Chondrocyte (in vitro differentiated cells): ENCODE measurements at regions not wholly inside any gene's neighbourhood (a gene's known extent, or its start where the extent isn't known, plus 50 kb on each side); places are given as distances from the start of the nearest gene placed in this dataset.

Source experiments
- DNase-seq: peaks from one replicate; pipeline ENCODE4 v3.0.0; 2021; ENCODE audit warnings: mixed read lengths, low spot score
- H3K27ac Mint-ChIP-seq: one replicate; pipeline ENCODE4 v1.8.0; 2021; ENCODE audit warnings: mild to moderate bottlenecking, moderate library complexity, mixed read lengths; ENCODE audit not compliant: unreplicated experiment
- H3K27me3 Mint-ChIP-seq: 2 replicates; pipeline ENCODE4 v1.8.0; 2021; ENCODE audit warnings: low read depth, mixed read lengths
- H3K36me3 Mint-ChIP-seq: 2 replicates; pipeline ENCODE4 v1.8.0; 2021; ENCODE audit warnings: low read depth, mixed read lengths
- H3K4me1 Mint-ChIP-seq: 2 replicates; pipeline ENCODE4 v1.8.0; 2021; ENCODE audit warnings: low read depth, mild to moderate bottlenecking, mixed read lengths
- H3K4me3 Mint-ChIP-seq: one replicate; pipeline ENCODE4 v1.8.0; 2021; ENCODE audit warnings: mild to moderate bottlenecking, moderate library complexity, mixed read lengths; ENCODE audit not compliant: unreplicated experiment
- H3K9me3 Mint-ChIP-seq: 2 replicates; pipeline ENCODE4 v1.8.0; 2021; ENCODE audit warnings: low read depth, mixed read lengths
- TF ChIP-seq, protein P1 (sequence below): fragments of 200-600 bp; sonication (generic); IDR thresholded peaks from 2 replicates; pipeline ENCODE4 v1.5.0; 2021; ENCODE audit warnings: antibody characterized with exemption, mild to moderate bottlenecking, moderate library complexity

DNA sequence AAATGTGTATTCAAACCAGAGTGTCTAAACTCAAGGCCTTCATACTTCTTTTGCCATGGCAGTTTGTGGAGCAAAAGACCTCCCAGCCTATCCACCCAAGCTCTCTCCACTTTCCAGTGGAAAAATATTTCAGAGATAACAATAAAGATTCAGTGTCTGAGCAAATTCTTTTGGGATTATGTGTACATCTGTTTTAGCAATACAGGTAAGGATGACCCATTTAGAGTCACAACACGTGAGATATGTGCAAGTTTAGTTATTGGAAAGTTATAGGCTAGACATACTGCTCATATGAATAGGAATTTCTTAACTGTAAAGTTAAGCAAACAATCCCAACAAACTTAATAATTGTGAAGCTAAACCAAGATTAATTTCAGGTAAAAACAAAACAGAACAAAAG, 174.5 kb upstream of the LRIG1 start:
- no peaks in the 10 kb centered on the region for H3K36me3 Mint-ChIP-seq
- H3K4me3 Mint-ChIP-seq = no peak overlapping the region
- TF ChIP-seq, protein P1, sequence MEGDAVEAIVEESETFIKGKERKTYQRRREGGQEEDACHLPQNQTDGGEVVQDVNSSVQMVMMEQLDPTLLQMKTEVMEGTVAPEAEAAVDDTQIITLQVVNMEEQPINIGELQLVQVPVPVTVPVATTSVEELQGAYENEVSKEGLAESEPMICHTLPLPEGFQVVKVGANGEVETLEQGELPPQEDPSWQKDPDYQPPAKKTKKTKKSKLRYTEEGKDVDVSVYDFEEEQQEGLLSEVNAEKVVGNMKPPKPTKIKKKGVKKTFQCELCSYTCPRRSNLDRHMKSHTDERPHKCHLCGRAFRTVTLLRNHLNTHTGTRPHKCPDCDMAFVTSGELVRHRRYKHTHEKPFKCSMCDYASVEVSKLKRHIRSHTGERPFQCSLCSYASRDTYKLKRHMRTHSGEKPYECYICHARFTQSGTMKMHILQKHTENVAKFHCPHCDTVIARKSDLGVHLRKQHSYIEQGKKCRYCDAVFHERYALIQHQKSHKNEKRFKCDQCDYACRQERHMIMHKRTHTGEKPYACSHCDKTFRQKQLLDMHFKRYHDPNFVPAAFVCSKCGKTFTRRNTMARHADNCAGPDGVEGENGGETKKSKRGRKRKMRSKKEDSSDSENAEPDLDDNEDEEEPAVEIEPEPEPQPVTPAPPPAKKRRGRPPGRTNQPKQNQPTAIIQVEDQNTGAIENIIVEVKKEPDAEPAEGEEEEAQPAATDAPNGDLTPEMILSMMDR = no peak
- peaks cover 8% of the 10 kb centered on the region for H3K9me3 Mint-ChIP-seq
- DNase-seq = no peak
- no peaks in the 10 kb centered on the region for H3K27me3 Mint-ChIP-seq
- peaks cover 36% of the 10 kb centered on the region for H3K4me1 Mint-ChIP-seq
- H3K27ac Mint-ChIP-seq = peak overlapping the region; percentile 88

DNA sequence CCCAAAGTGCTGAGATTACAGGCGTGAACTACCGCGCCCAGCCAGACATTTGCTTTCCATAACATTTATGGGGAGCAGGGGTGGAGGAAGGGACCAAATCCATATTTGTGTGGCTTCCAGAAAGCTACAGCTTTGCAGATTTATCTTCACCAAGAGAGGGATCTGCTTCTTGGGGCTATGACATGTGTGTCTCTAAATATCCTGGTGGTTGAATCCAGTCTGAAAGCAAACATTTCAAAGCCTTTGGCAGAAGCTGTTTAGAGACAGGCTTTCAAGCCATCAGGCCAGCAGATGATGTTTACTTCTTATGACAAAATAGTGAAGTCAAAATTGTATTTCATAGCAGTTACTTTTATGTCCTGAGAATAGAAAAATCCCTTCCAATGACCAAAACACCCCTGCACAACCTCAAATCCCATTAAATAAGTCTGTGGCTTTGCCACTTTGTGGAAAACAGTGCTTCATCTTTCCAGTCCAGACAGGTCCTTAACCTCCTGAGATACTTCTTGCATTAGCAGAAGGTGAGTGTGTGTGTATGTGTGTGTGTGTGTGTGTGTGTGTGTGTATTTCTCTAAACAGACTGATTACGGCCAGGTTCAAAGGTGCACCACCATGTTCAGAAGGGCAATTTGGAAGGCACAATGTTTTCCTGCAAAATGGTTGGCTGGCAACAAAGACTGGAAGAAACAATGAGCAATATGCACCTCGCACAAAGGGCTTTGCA, 191.4 kb upstream of the LRIG1 start:
- DNase-seq = no peak
- TF ChIP-seq, protein P1 = no peak
- H3K27me3 Mint-ChIP-seq = no peaks in the 10 kb centered on the region
- H3K4me1 Mint-ChIP-seq = peaks cover 30% of the 10 kb centered on the region
- H3K9me3 Mint-ChIP-seq = no peaks in the 10 kb centered on the region
- H3K36me3 Mint-ChIP-seq = no peaks in the 10 kb centered on the region
- H3K4me3 Mint-ChIP-seq = no peak overlapping the region
- peak overlapping the region; percentile 65 for H3K27ac Mint-ChIP-seq

DNA sequence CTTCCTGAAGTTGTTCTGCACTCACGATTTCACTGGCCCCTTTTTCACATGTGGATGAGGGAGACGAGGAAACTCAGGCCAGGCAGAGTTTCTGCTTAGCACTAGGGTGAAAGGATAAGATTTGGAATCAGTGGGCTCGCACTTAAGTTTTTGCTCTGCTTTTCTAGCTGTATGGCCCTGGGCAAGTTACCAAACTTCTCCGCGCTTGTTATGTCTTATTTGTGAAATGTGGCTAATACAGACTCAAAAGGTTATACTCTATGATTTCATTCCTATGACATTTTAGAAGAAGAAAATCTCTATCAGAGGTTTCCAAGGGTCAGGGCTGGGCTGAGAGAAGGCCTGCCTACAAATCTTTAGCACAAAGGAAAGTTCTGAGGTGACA, 191.9 kb upstream of the LRIG1 start:
- no peaks in the 10 kb centered on the region for H3K36me3 Mint-ChIP-seq
- TF ChIP-seq, protein P1 = no peak
- H3K27me3 Mint-ChIP-seq = no peaks in the 10 kb centered on the region
- peaks cover 30% of the 10 kb centered on the region for H3K4me1 Mint-ChIP-seq
- no peak overlapping the region for H3K4me3 Mint-ChIP-seq
- H3K27ac Mint-ChIP-seq = peak overlapping the region; percentile 65
- no peak for DNase-seq
- no peaks in the 10 kb centered on the region for H3K9me3 Mint-ChIP-seq

DNA sequence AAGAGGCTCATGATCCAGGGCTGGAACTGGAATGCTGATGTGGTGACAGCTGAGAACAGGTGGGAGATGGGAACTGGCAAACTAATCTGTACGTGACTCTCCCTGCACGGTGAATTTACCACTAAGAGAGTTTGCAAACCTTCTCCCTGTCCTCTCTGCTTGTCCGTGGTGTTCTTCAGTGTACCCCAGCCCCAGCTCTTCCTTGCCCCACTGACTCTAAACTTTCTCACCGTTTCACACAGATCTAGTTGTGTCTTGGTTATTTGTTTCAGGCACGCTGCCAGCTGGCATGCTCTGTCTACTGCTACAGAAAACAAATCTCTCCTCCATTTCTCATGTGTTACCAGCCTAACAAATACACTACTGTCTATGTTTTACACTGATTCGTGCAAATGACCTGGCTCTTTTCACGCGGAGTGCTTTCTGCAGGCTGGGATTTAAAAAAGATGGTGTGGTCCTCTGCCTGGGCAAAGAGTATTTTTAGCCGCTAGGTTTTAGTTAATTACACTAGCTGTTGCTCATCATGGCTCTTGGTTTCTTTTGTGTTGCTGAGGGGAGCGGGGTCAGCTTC, 192.7 kb upstream of the LRIG1 start:
- no peaks in the 10 kb centered on the region for H3K27me3 Mint-ChIP-seq
- H3K27ac Mint-ChIP-seq = peak overlapping the region; percentile 71
- TF ChIP-seq, protein P1 = no peak
- H3K36me3 Mint-ChIP-seq = no peaks in the 10 kb centered on the region
- DNase-seq = no peak
- H3K4me1 Mint-ChIP-seq = peaks cover 30% of the 10 kb centered on the region
- H3K9me3 Mint-ChIP-seq = no peaks in the 10 kb centered on the region
- no peak overlapping the region for H3K4me3 Mint-ChIP-seq

DNA sequence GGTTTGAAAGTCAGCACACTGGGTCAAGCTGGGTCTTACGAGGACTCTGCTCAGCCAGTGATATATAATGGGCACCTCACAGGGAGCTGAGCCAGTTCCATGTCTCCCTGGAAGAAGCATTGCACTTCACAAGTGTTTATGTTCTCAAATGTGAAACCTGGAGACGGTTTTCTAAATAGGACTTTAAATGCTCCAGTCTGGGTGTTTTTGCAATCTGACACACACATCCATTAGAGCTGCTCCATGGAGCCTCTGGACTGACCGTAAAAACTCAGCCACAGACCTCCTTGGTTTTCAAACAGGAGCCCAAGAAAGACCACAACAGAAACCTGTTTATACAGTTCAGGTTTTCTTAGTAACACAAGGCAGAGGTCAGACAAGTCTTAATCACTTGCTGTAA, 201.3 kb upstream of the LRIG1 start:
- TF ChIP-seq, protein P1 = no peak
- Mint-ChIP-seq H3K27ac (no peak overlapping the region), H3K36me3 (no peaks in the 10 kb centered on the region), H3K27me3 (no peaks in the 10 kb centered on the region), H3K4me3 (no peak overlapping the region), H3K4me1 (peaks cover 11% of the 10 kb centered on the region), H3K9me3 (no peaks in the 10 kb centered on the region)
- DNase-seq = no peak
